ENCODE measurements at regions not wholly inside any gene's neighbourhood (a gene's known extent, or its start where the extent isn't known, plus 50 kb on each side); places are given as distances from the start of the nearest gene placed in this dataset.

DNA sequence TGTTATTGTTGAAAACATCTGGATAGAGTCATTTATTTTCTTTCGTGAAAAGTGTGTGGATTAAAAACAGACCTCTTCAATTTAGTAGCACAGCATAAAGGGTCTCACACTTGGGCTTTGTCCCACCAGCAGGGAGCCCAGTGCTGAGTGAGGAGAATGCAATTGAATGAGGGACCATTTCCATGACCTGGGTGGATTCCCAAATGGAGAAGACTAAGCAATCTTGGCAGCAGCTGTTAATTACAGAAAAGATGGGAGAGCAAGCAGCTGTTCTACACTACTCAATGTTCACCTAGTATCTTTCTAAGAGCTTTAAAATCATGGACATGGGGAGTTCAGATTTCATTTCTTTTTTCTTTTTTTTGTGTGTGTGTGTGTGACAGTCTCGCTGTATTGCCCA lies 121.8 kb upstream of the FN1 start:
- Histone ChIP-seq H3F3A (ENCODE audit: low read depth) (no peaks in the 10 kb centered on the region), H3K4me2 (ENCODE audit: low read depth, low read length, poor library complexity, severe bottlenecking) (no peak overlapping the region), H3K27me3 (ENCODE audit: insufficient read depth, low read length, poor library complexity, severe bottlenecking) (no peaks in the 10 kb centered on the region), H4K20me1 (ENCODE audit: insufficient read depth, low read length, poor library complexity, severe bottlenecking) (no peaks in the 10 kb centered on the region), H3K36me3 (ENCODE audit: insufficient read depth, low read length) (no peaks in the 10 kb centered on the region), H3K4me1 (ENCODE audit: insufficient read depth, low read length, poor library complexity, severe bottlenecking) (no peaks in the 10 kb centered on the region), H3K9me3 (ENCODE audit: insufficient read depth, low read depth, low read length) (no peaks in the 10 kb centered on the region), H3K79me2 (ENCODE audit: insufficient read depth, low read length) (no peaks in the 10 kb centered on the region), H3K9me2 (replicated peaks; ENCODE audit: low read depth, low read length) (no peaks in the 10 kb centered on the region), H3K4me3 (ENCODE audit: low read length, poor library complexity, severe bottlenecking) (no peak overlapping the region), H2AFZ (ENCODE audit: low read length) (no peak overlapping the region), H3K9ac (ENCODE audit: low read depth, low read length, poor library complexity, severe bottlenecking) (no peak overlapping the region)
- no peak for TF ChIP-seq EZH2phosphoT487 (IDR thresholded peaks at IDR 0.05; ENCODE audit: borderline replicate concordance)
- TF ChIP-seq, protein P1, sequence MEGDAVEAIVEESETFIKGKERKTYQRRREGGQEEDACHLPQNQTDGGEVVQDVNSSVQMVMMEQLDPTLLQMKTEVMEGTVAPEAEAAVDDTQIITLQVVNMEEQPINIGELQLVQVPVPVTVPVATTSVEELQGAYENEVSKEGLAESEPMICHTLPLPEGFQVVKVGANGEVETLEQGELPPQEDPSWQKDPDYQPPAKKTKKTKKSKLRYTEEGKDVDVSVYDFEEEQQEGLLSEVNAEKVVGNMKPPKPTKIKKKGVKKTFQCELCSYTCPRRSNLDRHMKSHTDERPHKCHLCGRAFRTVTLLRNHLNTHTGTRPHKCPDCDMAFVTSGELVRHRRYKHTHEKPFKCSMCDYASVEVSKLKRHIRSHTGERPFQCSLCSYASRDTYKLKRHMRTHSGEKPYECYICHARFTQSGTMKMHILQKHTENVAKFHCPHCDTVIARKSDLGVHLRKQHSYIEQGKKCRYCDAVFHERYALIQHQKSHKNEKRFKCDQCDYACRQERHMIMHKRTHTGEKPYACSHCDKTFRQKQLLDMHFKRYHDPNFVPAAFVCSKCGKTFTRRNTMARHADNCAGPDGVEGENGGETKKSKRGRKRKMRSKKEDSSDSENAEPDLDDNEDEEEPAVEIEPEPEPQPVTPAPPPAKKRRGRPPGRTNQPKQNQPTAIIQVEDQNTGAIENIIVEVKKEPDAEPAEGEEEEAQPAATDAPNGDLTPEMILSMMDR (conservative IDR thresholded peaks at IDR 0.05; ENCODE audit: low read length) = no peak

DNA sequence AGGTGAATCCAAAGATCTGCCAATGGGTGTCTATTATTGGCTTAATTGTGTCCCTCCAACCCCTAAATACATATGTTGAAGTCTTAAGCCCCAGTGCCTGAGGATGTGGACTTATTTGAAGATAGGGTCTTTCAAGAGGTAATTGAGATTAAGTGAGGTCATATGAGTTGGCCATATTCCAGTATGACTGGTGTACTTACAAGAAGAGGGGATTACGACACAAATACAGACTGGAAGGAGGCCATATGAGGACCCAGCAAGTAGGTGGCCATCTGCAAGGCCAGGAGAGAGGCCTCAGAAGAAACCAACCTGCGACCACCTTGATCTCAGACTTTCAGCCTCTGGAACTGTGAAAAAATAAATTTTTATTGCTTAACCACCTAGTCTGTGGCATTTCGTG lies 121.1 kb upstream of the FN1 start:
- no peaks in the 10 kb centered on the region for H4K20me1 ChIP-seq (ENCODE audit: insufficient read depth, low read length, poor library complexity, severe bottlenecking)
- no peaks in the 10 kb centered on the region for H3K36me3 ChIP-seq (ENCODE audit: insufficient read depth, low read length)
- no peaks in the 10 kb centered on the region for H3K79me2 ChIP-seq (ENCODE audit: insufficient read depth, low read length)
- no peaks in the 10 kb centered on the region for H3F3A ChIP-seq (ENCODE audit: low read depth)
- no peak overlapping the region for H3K4me3 ChIP-seq (ENCODE audit: low read length, poor library complexity, severe bottlenecking)
- no peak overlapping the region for H3K9ac ChIP-seq (ENCODE audit: low read depth, low read length, poor library complexity, severe bottlenecking)
- no peak overlapping the region for H2AFZ ChIP-seq (ENCODE audit: low read length)
- no peaks in the 10 kb centered on the region for H3K9me3 ChIP-seq (ENCODE audit: insufficient read depth, low read depth, low read length)
- no peak overlapping the region for H3K4me2 ChIP-seq (ENCODE audit: low read depth, low read length, poor library complexity, severe bottlenecking)
- H3K27me3 ChIP-seq (ENCODE audit: insufficient read depth, low read length, poor library complexity, severe bottlenecking) = no peaks in the 10 kb centered on the region
- no peak for TF ChIP-seq EZH2phosphoT487 (IDR thresholded peaks at IDR 0.05; ENCODE audit: borderline replicate concordance)
- TF ChIP-seq, protein P1 (conservative IDR thresholded peaks at IDR 0.05; ENCODE audit: low read length) = no peak
- H3K4me1 ChIP-seq (ENCODE audit: insufficient read depth, low read length, poor library complexity, severe bottlenecking) = no peaks in the 10 kb centered on the region
- no peaks in the 10 kb centered on the region for H3K9me2 ChIP-seq (replicated peaks; ENCODE audit: low read depth, low read length)

DNA sequence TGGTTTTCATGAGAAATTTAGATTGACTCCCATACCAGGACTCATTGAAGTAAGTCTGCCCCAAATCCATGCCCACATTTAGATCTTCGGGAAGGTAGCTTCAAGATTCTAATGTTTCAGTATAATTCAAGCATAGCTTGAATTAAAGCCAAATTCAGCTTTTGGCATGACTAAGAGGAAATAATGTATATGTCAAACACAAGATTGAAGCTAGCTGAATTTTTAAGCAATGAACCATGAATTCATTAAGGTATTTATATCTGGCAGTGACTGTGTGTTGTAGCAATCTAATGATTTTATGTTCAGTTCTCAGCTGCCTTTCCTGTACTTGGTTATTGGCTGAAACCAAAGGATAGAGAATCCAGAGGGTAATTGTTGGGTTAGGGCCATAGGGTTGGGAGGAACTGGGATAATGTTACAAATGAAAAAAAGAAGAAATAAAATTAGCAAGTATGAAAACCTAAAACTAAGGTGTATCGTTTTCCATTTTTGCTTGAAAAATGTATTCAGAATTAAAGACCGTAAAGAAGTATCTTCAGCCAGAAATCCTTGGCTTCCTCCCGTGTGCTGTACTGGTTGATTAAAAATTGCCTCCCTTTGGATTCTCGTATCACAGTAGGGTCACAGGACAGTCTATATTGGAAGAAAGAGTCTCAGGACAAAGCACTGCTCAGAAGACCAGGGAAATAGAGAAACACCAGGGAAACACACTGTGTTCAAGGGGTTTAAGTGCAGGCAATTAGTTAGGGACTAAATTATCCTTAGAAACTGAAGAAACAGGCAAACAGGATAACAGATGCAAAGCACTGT lies 119.0 kb upstream of the FN1 start:
- TF ChIP-seq, protein P1 (conservative IDR thresholded peaks at IDR 0.05; ENCODE audit: low read length) = no peak
- no peak for TF ChIP-seq EZH2phosphoT487 (IDR thresholded peaks at IDR 0.05; ENCODE audit: borderline replicate concordance)
- Histone ChIP-seq H4K20me1 (ENCODE audit: insufficient read depth, low read length, poor library complexity, severe bottlenecking) (no peaks in the 10 kb centered on the region), H3K27me3 (ENCODE audit: insufficient read depth, low read length, poor library complexity, severe bottlenecking) (no peaks in the 10 kb centered on the region), H3K4me2 (ENCODE audit: low read depth, low read length, poor library complexity, severe bottlenecking) (no peak overlapping the region), H3K9ac (ENCODE audit: low read depth, low read length, poor library complexity, severe bottlenecking) (no peak overlapping the region), H3K36me3 (ENCODE audit: insufficient read depth, low read length) (no peaks in the 10 kb centered on the region), H3K79me2 (ENCODE audit: insufficient read depth, low read length) (no peaks in the 10 kb centered on the region), H3F3A (ENCODE audit: low read depth) (no peaks in the 10 kb centered on the region), H3K4me3 (ENCODE audit: low read length, poor library complexity, severe bottlenecking) (no peak overlapping the region), H2AFZ (ENCODE audit: low read length) (no peak overlapping the region), H3K4me1 (ENCODE audit: insufficient read depth, low read length, poor library complexity, severe bottlenecking) (no peaks in the 10 kb centered on the region), H3K9me2 (replicated peaks; ENCODE audit: low read depth, low read length) (no peaks in the 10 kb centered on the region), H3K9me3 (ENCODE audit: insufficient read depth, low read depth, low read length) (no peaks in the 10 kb centered on the region)
